ENCODE measurements at regions not wholly inside any gene's neighbourhood (a gene's known extent, or its start where the extent isn't known, plus 50 kb on each side); places are given as distances from the start of the nearest gene placed in this dataset.

DNA sequence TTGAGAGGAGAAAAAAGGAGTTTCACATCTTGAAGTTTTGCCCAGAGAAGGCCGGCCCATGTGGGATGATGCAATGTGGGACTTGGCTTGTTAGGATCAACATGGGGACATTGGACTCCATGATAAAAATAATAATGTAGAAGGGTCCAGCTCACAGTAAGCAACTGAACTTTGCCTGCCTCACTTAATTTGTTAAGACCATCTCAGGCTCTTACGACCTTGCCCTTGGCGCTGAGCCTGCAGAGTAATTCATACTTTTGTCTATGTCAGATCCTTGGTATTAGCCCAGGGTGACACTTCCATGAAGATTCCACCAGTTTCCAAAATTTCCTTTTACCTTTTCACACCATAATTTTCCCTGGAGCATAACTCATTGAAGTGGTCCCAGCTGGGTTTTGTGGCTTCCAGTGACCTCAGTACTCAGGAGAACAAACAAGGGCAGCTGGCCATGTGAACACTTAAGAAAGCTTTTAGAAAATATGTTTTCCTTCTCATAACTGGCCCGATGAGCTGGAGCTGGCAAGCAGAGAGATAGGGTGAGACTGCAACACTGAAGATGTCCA, 315.4 kb upstream of the RASGRP1 start:
- Mint-ChIP-seq H3K9me3 (ENCODE audit: unreplicated experiment) (no peaks in the 10 kb centered on the region), H3K4me3 (ENCODE audit: unreplicated experiment) (no peak overlapping the region), H3K27me3 (ENCODE audit: unreplicated experiment) (no peaks in the 10 kb centered on the region), H3K36me3 (ENCODE audit: unreplicated experiment) (no peaks in the 10 kb centered on the region), H3K27ac (ENCODE audit: unreplicated experiment) (peak overlapping the region; percentile 68), H3K4me1 (ENCODE audit: unreplicated experiment) (peaks cover 69% of the 10 kb centered on the region)
- TF ChIP-seq CTCF (IDR thresholded peaks at IDR 0.05): no peak
- DNase-seq (ENCODE audit: extremely low spot score, unreplicated experiment): no peak

GRCh38 chr15:38882221-38882620, 317.6 kb upstream of the RASGRP1 start:
- Mint-ChIP-seq H3K4me3 (ENCODE audit: unreplicated experiment) (no peak overlapping the region), H3K27ac (ENCODE audit: unreplicated experiment) (peak overlapping the region; percentile 24), H3K9me3 (ENCODE audit: unreplicated experiment) (no peaks in the 10 kb centered on the region), H3K27me3 (ENCODE audit: unreplicated experiment) (no peaks in the 10 kb centered on the region), H3K4me1 (ENCODE audit: unreplicated experiment) (peaks cover 78% of the 10 kb centered on the region), H3K36me3 (ENCODE audit: unreplicated experiment) (no peaks in the 10 kb centered on the region)
- DNase-seq (ENCODE audit: extremely low spot score, unreplicated experiment): no peak
- no peak for TF ChIP-seq CTCF (IDR thresholded peaks at IDR 0.05)

GRCh38 chr15:38883987-38884386, 319.4 kb upstream of the RASGRP1 start:
- Mint-ChIP-seq H3K4me3 (ENCODE audit: unreplicated experiment) (no peak overlapping the region), H3K4me1 (ENCODE audit: unreplicated experiment) (peaks cover 62% of the 10 kb centered on the region), H3K9me3 (ENCODE audit: unreplicated experiment) (no peaks in the 10 kb centered on the region), H3K27me3 (ENCODE audit: unreplicated experiment) (no peaks in the 10 kb centered on the region), H3K27ac (ENCODE audit: unreplicated experiment) (peak overlapping the region; percentile 0), H3K36me3 (ENCODE audit: unreplicated experiment) (no peaks in the 10 kb centered on the region)
- no peak for TF ChIP-seq CTCF (IDR thresholded peaks at IDR 0.05)
- DNase-seq (ENCODE audit: extremely low spot score, unreplicated experiment): no peak

GRCh38 chr15:38885001-38885400, 320.4 kb upstream of the RASGRP1 start:
- H3K36me3 Mint-ChIP-seq (ENCODE audit: unreplicated experiment): no peaks in the 10 kb centered on the region
- H3K27me3 Mint-ChIP-seq (ENCODE audit: unreplicated experiment): no peaks in the 10 kb centered on the region
- no peak overlapping the region for H3K4me3 Mint-ChIP-seq (ENCODE audit: unreplicated experiment)
- H3K4me1 Mint-ChIP-seq (ENCODE audit: unreplicated experiment): peaks cover 52% of the 10 kb centered on the region
- TF ChIP-seq CTCF (IDR thresholded peaks at IDR 0.05): no peak
- no peak for DNase-seq (ENCODE audit: extremely low spot score, unreplicated experiment)
- H3K27ac Mint-ChIP-seq (ENCODE audit: unreplicated experiment): peak overlapping the region; percentile 75
- H3K9me3 Mint-ChIP-seq (ENCODE audit: unreplicated experiment): no peaks in the 10 kb centered on the region

DNA sequence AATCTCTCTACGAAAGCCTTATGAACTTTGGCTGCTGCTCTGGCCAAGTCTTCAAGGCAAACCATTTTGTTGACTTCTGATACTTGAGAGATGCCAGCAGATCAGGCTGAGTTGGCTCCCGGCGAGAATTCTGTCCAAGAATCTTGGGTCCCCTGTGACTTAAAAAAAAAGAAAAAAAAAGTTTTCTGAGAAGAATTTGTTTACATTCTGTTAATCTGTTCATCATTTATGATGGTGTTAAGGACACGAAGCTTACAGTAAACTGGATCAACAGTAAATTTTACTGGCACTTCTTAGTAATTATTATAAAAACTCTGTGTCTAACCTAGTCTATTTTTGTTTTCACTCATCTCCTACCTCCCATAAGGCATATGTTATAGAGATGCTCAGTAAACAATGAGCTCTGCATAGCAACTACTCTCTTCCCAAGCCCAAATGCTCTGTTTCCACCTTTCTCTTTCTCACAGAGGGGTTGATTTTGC, 320.9 kb upstream of the RASGRP1 start:
- H3K27me3 Mint-ChIP-seq (ENCODE audit: unreplicated experiment): no peaks in the 10 kb centered on the region
- peak overlapping the region; percentile 75 for H3K27ac Mint-ChIP-seq (ENCODE audit: unreplicated experiment)
- H3K36me3 Mint-ChIP-seq (ENCODE audit: unreplicated experiment): no peaks in the 10 kb centered on the region
- H3K9me3 Mint-ChIP-seq (ENCODE audit: unreplicated experiment): no peaks in the 10 kb centered on the region
- no peak overlapping the region for H3K4me3 Mint-ChIP-seq (ENCODE audit: unreplicated experiment)
- DNase-seq (ENCODE audit: extremely low spot score, unreplicated experiment): no peak
- no peak for TF ChIP-seq CTCF (IDR thresholded peaks at IDR 0.05)
- H3K4me1 Mint-ChIP-seq (ENCODE audit: unreplicated experiment): peaks cover 47% of the 10 kb centered on the region

Measured in osteocyte (in vitro differentiated cells).